DOHH2 (cell line): ENCODE measurements at regions not wholly inside any gene's neighbourhood (a gene's known extent, or its start where the extent isn't known, plus 50 kb on each side); places are given as distances from the start of the nearest gene placed in this dataset.

Source experiments
- H3F3A ChIP-seq: fragments of 200-600 bp; sonication (generic), shearing (Covaris generic); 2 replicates; pipeline ENCODE4 v1.6.0; 2016; ENCODE audit warnings: antibody characterized with exemption, mild to moderate bottlenecking; ENCODE audit not compliant: control insufficient read depth, insufficient read depth
- H3K27ac ChIP-seq: fragments of 200-600 bp; sonication (generic); 2 replicates; pipeline ENCODE4 v1.5.1; 2014; ENCODE audit warnings: low read depth, mild to moderate bottlenecking, low read length, moderate library complexity
- H3K27me3 ChIP-seq: fragments of 200-600 bp; sonication (generic); 2 replicates; pipeline ENCODE4 v1.6.1; 2014; ENCODE audit warnings: mild to moderate bottlenecking, low read length, mixed read lengths; ENCODE audit not compliant: control insufficient read depth
- H3K36me3 ChIP-seq: fragments of 200-600 bp; sonication (generic); 2 replicates; pipeline ENCODE4 v1.6.1; 2014; ENCODE audit warnings: mild to moderate bottlenecking, low read length, moderate library complexity, mixed read lengths; ENCODE audit not compliant: control insufficient read depth
- H3K4me1 ChIP-seq: fragments of 200-600 bp; sonication (generic); 2 replicates; pipeline ENCODE4 v1.6.1; 2014; ENCODE audit warnings: mild to moderate bottlenecking, low read length, mixed read lengths; ENCODE audit not compliant: control insufficient read depth
- H3K4me2 ChIP-seq: fragments of 200-600 bp; sonication (generic); 2 replicates; pipeline ENCODE4 v1.6.0; 2014; ENCODE audit warnings: mild to moderate bottlenecking, low read length, moderate library complexity
- H3K4me3 ChIP-seq: fragments of 200-600 bp; sonication (generic); 2 replicates; pipeline ENCODE4 v1.5.1; 2014; ENCODE audit warnings: mild to moderate bottlenecking, low read length, mixed read lengths
- H3K79me2 ChIP-seq: fragments of 200-600 bp; sonication (generic); 2 replicates; pipeline ENCODE4 v1.6.1; 2014; ENCODE audit warnings: mild to moderate bottlenecking, low read length, mixed read lengths; ENCODE audit not compliant: control insufficient read depth
- H3K9me2 ChIP-seq: fragments of 200-600 bp; sonication (generic); replicated peaks from 2 replicates; pipeline ENCODE4 v1.6.1; 2014; ENCODE audit warnings: mild to moderate bottlenecking, low read length, mixed read lengths; ENCODE audit not compliant: control insufficient read depth
- H3K9me3 ChIP-seq: fragments of 200-600 bp; sonication (generic); 2 replicates; pipeline ENCODE4 v1.6.1; 2014; ENCODE audit warnings: antibody characterized with exemption, low read length, mixed read lengths; ENCODE audit not compliant: control insufficient read depth, insufficient read depth
- H4K20me1 ChIP-seq: fragments of 200-600 bp; sonication (generic); 2 replicates; pipeline ENCODE4 v1.6.0; 2014; ENCODE audit warnings: low read depth, mild to moderate bottlenecking, antibody characterized with exemption, low read length, moderate library complexity; ENCODE audit not compliant: control insufficient read depth, insufficient read depth
- EZH2phosphoT487 ChIP-seq: fragments of 200-600 bp; sonication (generic); IDR thresholded peaks from 2 replicates; pipeline ENCODE4 v1.6.1; 2017; ENCODE audit warnings: borderline replicate concordance, mild to moderate bottlenecking, antibody characterized with exemption, low read length, moderate library complexity, mixed read lengths
- TF ChIP-seq, protein P1 (sequence below): fragments of 200-600 bp; sonication (generic); IDR thresholded peaks from one replicate; pipeline ENCODE4 v1.5.1; 2014; ENCODE audit warnings: antibody characterized with exemption, mild to moderate bottlenecking, low read depth, low read length; ENCODE audit not compliant: poor library complexity, severe bottlenecking

DNA sequence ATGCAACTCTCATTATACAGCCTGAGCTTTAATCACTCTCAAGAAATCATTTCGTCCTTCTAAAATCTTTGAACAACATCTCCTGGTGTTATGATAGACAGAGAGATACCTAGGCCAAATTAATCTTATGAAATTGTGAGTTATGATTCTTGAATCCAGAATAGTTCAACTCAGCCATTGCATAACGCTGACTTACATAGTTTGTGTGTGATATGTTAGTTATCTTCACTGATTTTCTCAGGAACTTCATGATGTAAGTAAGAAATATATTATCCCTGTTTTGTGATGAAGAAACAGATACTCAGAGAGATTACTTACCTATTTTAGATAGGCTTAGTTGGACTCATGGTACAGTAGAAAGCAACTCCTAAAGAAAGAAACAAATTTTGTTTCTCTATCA is 684.4 kb downstream of the ZEB2 start:
- Histone ChIP-seq H4K20me1 (no peaks in the 10 kb centered on the region), H3K4me2 (no peak overlapping the region), H3K9me3 (no peaks in the 10 kb centered on the region), H3K27me3 (no peaks in the 10 kb centered on the region), H3K36me3 (no peaks in the 10 kb centered on the region), H3K27ac (no peak overlapping the region), H3K4me1 (no peaks in the 10 kb centered on the region), H3K79me2 (no peaks in the 10 kb centered on the region), H3K9me2 (no peaks in the 10 kb centered on the region), H3F3A (no peaks in the 10 kb centered on the region), H3K4me3 (no peak overlapping the region)
- no peak for TF ChIP-seq EZH2phosphoT487
- TF ChIP-seq, protein P1, sequence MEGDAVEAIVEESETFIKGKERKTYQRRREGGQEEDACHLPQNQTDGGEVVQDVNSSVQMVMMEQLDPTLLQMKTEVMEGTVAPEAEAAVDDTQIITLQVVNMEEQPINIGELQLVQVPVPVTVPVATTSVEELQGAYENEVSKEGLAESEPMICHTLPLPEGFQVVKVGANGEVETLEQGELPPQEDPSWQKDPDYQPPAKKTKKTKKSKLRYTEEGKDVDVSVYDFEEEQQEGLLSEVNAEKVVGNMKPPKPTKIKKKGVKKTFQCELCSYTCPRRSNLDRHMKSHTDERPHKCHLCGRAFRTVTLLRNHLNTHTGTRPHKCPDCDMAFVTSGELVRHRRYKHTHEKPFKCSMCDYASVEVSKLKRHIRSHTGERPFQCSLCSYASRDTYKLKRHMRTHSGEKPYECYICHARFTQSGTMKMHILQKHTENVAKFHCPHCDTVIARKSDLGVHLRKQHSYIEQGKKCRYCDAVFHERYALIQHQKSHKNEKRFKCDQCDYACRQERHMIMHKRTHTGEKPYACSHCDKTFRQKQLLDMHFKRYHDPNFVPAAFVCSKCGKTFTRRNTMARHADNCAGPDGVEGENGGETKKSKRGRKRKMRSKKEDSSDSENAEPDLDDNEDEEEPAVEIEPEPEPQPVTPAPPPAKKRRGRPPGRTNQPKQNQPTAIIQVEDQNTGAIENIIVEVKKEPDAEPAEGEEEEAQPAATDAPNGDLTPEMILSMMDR: no peak

DNA sequence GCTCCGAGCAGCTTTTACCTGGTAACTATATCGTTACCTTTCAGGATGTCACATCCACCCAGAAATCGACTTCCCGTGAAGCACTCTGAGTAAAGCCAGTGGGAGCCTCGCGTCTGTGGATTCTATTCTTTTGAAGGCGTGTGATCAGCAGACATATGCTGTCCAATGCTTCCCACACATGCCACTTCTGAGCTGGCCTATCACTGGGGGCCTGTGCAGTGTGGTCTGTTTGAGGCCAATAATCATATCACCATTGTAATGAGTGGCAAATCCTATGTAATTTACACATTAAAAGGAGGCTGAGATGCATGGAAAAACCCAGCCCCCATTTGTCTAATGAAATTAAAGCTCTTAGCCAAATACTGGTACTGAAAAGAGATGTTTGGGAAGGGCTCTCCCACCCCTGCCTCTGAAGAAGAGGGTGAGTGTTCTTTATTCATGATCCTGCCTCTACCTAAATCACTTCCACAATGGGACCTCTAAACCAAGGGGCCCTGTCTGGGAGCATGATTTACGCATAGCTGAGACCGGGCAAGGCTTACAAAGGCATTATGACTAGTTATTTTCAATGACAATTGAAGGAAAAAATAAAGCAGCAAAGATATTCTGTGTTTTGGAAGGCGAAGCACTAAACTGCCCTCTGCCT is 686.8 kb downstream of the ZEB2 start:
- no peak overlapping the region for H3K4me3 ChIP-seq
- TF ChIP-seq, protein P1: no peak
- TF ChIP-seq EZH2phosphoT487: no peak
- H3K36me3 ChIP-seq: no peaks in the 10 kb centered on the region
- no peak overlapping the region for H3K4me2 ChIP-seq
- H3K9me2 ChIP-seq: no peaks in the 10 kb centered on the region
- no peaks in the 10 kb centered on the region for H3K9me3 ChIP-seq
- no peaks in the 10 kb centered on the region for H3K4me1 ChIP-seq
- H3K27ac ChIP-seq: no peak overlapping the region
- no peaks in the 10 kb centered on the region for H3F3A ChIP-seq
- H3K27me3 ChIP-seq: no peaks in the 10 kb centered on the region
- no peaks in the 10 kb centered on the region for H3K79me2 ChIP-seq
- H4K20me1 ChIP-seq: no peaks in the 10 kb centered on the region

DNA sequence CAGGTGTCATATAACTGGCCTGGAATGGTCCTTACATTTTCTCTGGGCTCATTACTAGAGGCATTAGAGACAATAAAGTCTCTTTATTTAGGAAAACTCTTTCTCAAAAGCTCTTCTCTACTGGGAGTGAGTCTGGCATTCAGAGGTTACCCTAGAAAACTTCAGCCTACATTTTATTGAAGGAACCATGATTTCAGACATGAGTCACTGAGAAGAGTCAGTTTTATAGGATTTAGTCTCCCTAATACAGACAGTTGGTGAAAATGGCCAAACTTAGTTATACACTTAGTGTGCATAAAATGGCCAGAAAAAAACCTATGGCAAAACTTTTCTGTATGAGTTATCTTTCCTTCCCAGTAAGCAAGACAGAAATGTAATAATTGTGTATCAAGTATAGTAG is 689.4 kb downstream of the ZEB2 start:
- Histone ChIP-seq H3K9me2 (no peaks in the 10 kb centered on the region), H3F3A (no peaks in the 10 kb centered on the region), H3K9me3 (no peaks in the 10 kb centered on the region), H3K79me2 (no peaks in the 10 kb centered on the region), H3K27ac (no peak overlapping the region), H3K4me2 (no peak overlapping the region), H3K27me3 (no peaks in the 10 kb centered on the region), H4K20me1 (no peaks in the 10 kb centered on the region), H3K4me3 (no peak overlapping the region), H3K4me1 (no peaks in the 10 kb centered on the region), H3K36me3 (no peaks in the 10 kb centered on the region)
- TF ChIP-seq, protein P1: no peak
- TF ChIP-seq EZH2phosphoT487: no peak
